ENCODE measurements at regions not wholly inside any gene's neighbourhood (a gene's known extent, or its start where the extent isn't known, plus 50 kb on each side); places are given as distances from the start of the nearest gene placed in this dataset.
A peak's percentile ranks its signal among the peaks of the same experiment; 100 is the strongest.
"Not testable (repeated sequence)": the region's sequence is repeated elsewhere in the genome, so short reads cannot be mapped to it uniquely, and the experiment has no call there.

GRCh38 chr2:128511731-128512378 is 193.2 kb upstream of the HS6ST1 start:
- Mint-ChIP-seq H3K36me3 (no peaks in the 10 kb centered on the region), H3K4me1 (peaks cover 21% of the 10 kb centered on the region), H3K9me3 (no peaks in the 10 kb centered on the region), H3K4me3 (no peak overlapping the region), H3K27ac (no peak overlapping the region), H3K27me3 (no peaks in the 10 kb centered on the region)
- no peak for ATAC-seq

- peaks cover 21% of the 10 kb centered on the region for H3K4me1 Mint-ChIP-seq
- no peak for ATAC-seq
- no peaks in the 10 kb centered on the region for H3K27me3 Mint-ChIP-seq
Observed at GRCh38 chr2:128512379-128513115, 193.9 kb upstream of the HS6ST1 start.

GRCh38 chr2:128513116-128513960 is 194.7 kb upstream of the HS6ST1 start:
- H3K4me3 Mint-ChIP-seq: peak overlapping the region; percentile 30
- H3K27me3 Mint-ChIP-seq: no peaks in the 10 kb centered on the region
- peaks cover 21% of the 10 kb centered on the region for H3K4me1 Mint-ChIP-seq
- H3K9me3 Mint-ChIP-seq: no peaks in the 10 kb centered on the region
- H3K36me3 Mint-ChIP-seq: no peaks in the 10 kb centered on the region
- ATAC-seq: peak; percentile 50
- peak overlapping the region; percentile 20 for H3K27ac Mint-ChIP-seq

More at GRCh38 chr2:128512379-128513115, 193.9 kb upstream of the HS6ST1 start:
- Mint-ChIP-seq H3K4me3 (no peak overlapping the region), H3K36me3 (no peaks in the 10 kb centered on the region), H3K9me3 (no peaks in the 10 kb centered on the region), H3K27ac (no peak overlapping the region)

- Mint-ChIP-seq H3K27ac (peak overlapping the region; percentile 20), H3K9me3 (no peaks in the 10 kb centered on the region), H3K27me3 (no peaks in the 10 kb centered on the region), H3K36me3 (no peaks in the 10 kb centered on the region), H3K4me3 (peak overlapping the region; percentile 30), H3K4me1 (peaks cover 21% of the 10 kb centered on the region)
- ATAC-seq: peak; percentile 94
Observed at GRCh38 chr2:128513961-128514283, 195.3 kb upstream of the HS6ST1 start.

- no peak overlapping the region for H3K4me3 Mint-ChIP-seq
- H3K27ac Mint-ChIP-seq: no peak overlapping the region
Observed at GRCh38 chr2:128514555-128514955, 195.9 kb upstream of the HS6ST1 start.

GRCh38 chr2:128516938-128517337 is 198.3 kb upstream of the HS6ST1 start:
- no peak for ATAC-seq
- Mint-ChIP-seq H3K4me1 (peaks cover 29% of the 10 kb centered on the region), H3K4me3 (no peak overlapping the region), H3K27me3 (no peaks in the 10 kb centered on the region), H3K36me3 (no peaks in the 10 kb centered on the region), H3K9me3 (no peaks in the 10 kb centered on the region), H3K27ac (no peak overlapping the region)

More at GRCh38 chr2:128514555-128514955, 195.9 kb upstream of the HS6ST1 start:
- H3K9me3 Mint-ChIP-seq: no peaks in the 10 kb centered on the region
- peaks cover 21% of the 10 kb centered on the region for H3K4me1 Mint-ChIP-seq
- H3K36me3 Mint-ChIP-seq: no peaks in the 10 kb centered on the region
- no peak for ATAC-seq
- H3K27me3 Mint-ChIP-seq: no peaks in the 10 kb centered on the region

GRCh38 chr2:128519028-128519427 is 200.4 kb upstream of the HS6ST1 start:
- not testable (repeated sequence) for H3K36me3 Mint-ChIP-seq, H3K4me3 Mint-ChIP-seq, H3K27ac Mint-ChIP-seq, H3K27me3 Mint-ChIP-seq, ATAC-seq, H3K9me3 Mint-ChIP-seq
- H3K4me1 Mint-ChIP-seq: peaks cover 18% of the 10 kb centered on the region

- H3K27ac Mint-ChIP-seq: no peak overlapping the region
Observed at GRCh38 chr2:128519517-128520215, 201.0 kb upstream of the HS6ST1 start.

GRCh38 chr2:128520340-128520739 is 201.7 kb upstream of the HS6ST1 start:
- Mint-ChIP-seq H3K27me3 (peaks cover 11% of the 10 kb centered on the region), H3K4me1 (peaks cover 9% of the 10 kb centered on the region), H3K4me3 (no peak overlapping the region), H3K36me3 (peaks cover 10% of the 10 kb centered on the region), H3K9me3 (peaks cover 4% of the 10 kb centered on the region), H3K27ac (no peak overlapping the region)
- no peak for ATAC-seq

More at GRCh38 chr2:128519517-128520215, 201.0 kb upstream of the HS6ST1 start:
- Mint-ChIP-seq H3K27me3 (peaks cover 11% of the 10 kb centered on the region), H3K36me3 (peaks cover 10% of the 10 kb centered on the region), H3K4me3 (no peak overlapping the region), H3K9me3 (peaks cover 4% of the 10 kb centered on the region), H3K4me1 (peaks cover 12% of the 10 kb centered on the region)
- no peak for ATAC-seq

GRCh38 chr2:128520791-128521190 is 202.1 kb upstream of the HS6ST1 start:
- peaks cover 10% of the 10 kb centered on the region for H3K36me3 Mint-ChIP-seq

GRCh38 chr2:128521482-128521881 is 202.8 kb upstream of the HS6ST1 start:
- Mint-ChIP-seq H3K27me3 (peaks cover 14% of the 10 kb centered on the region), H3K4me3 (no peak overlapping the region), H3K27ac (no peak overlapping the region), H3K36me3 (peaks cover 10% of the 10 kb centered on the region), H3K9me3 (peaks cover 4% of the 10 kb centered on the region), H3K4me1 (peaks cover 9% of the 10 kb centered on the region)
- no peak for ATAC-seq

More at GRCh38 chr2:128520791-128521190, 202.1 kb upstream of the HS6ST1 start:
- peak; percentile 75 for ATAC-seq
- peaks cover 11% of the 10 kb centered on the region for H3K27me3 Mint-ChIP-seq
- no peak overlapping the region for H3K27ac Mint-ChIP-seq
- H3K9me3 Mint-ChIP-seq: peaks cover 4% of the 10 kb centered on the region
- peaks cover 9% of the 10 kb centered on the region for H3K4me1 Mint-ChIP-seq
- H3K4me3 Mint-ChIP-seq: no peak overlapping the region

- H3K4me3 Mint-ChIP-seq: no peak overlapping the region
- peaks cover 4% of the 10 kb centered on the region for H3K9me3 Mint-ChIP-seq
- H3K27me3 Mint-ChIP-seq: peaks cover 28% of the 10 kb centered on the region
- peaks cover 10% of the 10 kb centered on the region for H3K36me3 Mint-ChIP-seq
- peaks cover 9% of the 10 kb centered on the region for H3K4me1 Mint-ChIP-seq
- no peak overlapping the region for H3K27ac Mint-ChIP-seq
- no peak for ATAC-seq
Observed at GRCh38 chr2:128522829-128523228, 204.2 kb upstream of the HS6ST1 start.

- ATAC-seq: no peak
Observed at GRCh38 chr2:128523457-128523856, 204.8 kb upstream of the HS6ST1 start.

GRCh38 chr2:128524183-128524582 is 205.5 kb upstream of the HS6ST1 start:
- no peak for ATAC-seq

More at GRCh38 chr2:128523457-128523856, 204.8 kb upstream of the HS6ST1 start:
- H3K36me3 Mint-ChIP-seq: peaks cover 10% of the 10 kb centered on the region
- no peak overlapping the region for H3K27ac Mint-ChIP-seq
- H3K27me3 Mint-ChIP-seq: peaks cover 34% of the 10 kb centered on the region
- no peak overlapping the region for H3K4me3 Mint-ChIP-seq
- H3K4me1 Mint-ChIP-seq: peaks cover 9% of the 10 kb centered on the region
- H3K9me3 Mint-ChIP-seq: peaks cover 4% of the 10 kb centered on the region

GRCh38 chr2:128525653-128526052 is 207.0 kb upstream of the HS6ST1 start:
- Mint-ChIP-seq H3K36me3 (peaks cover 10% of the 10 kb centered on the region), H3K9me3 (peaks cover 4% of the 10 kb centered on the region), H3K27me3 (peaks cover 41% of the 10 kb centered on the region), H3K4me1 (peaks cover 6% of the 10 kb centered on the region), H3K27ac (no peak overlapping the region), H3K4me3 (no peak overlapping the region)
- no peak for ATAC-seq

More at GRCh38 chr2:128524183-128524582, 205.5 kb upstream of the HS6ST1 start:
- peaks cover 4% of the 10 kb centered on the region for H3K9me3 Mint-ChIP-seq
- no peak overlapping the region for H3K4me3 Mint-ChIP-seq
- H3K36me3 Mint-ChIP-seq: peaks cover 10% of the 10 kb centered on the region
- no peak overlapping the region for H3K27ac Mint-ChIP-seq
- H3K4me1 Mint-ChIP-seq: peaks cover 9% of the 10 kb centered on the region
- peaks cover 41% of the 10 kb centered on the region for H3K27me3 Mint-ChIP-seq

Measured in stimulated activated memory B cell treated with anti-CD40 and anti-IgM and Interleukin-4, amounts not matched to agents 10 μg/mL and 1 μg/mL and 100 μg/mL, for 72 hours (primary cell).